GM20000 (cell line): ENCODE measurements at regions not wholly inside any gene's neighbourhood (a gene's known extent, or its start where the extent isn't known, plus 50 kb on each side); places are given as distances from the start of the nearest gene placed in this dataset.

ENCODE experiments used
- DNase-seq: peaks from one replicate; pipeline ENCODE4 v3.0.0; 2012; ENCODE audit warnings: low spot score
- CTCF ChIP-seq: IDR thresholded peaks from 2 replicates; pipeline ENCODE4 v1.5.1; 2012; ENCODE audit warnings: mild to moderate bottlenecking, control low read depth; ENCODE audit errors: extremely low read depth, missing control alignments

- TF ChIP-seq CTCF, result no peak
- DNase-seq, result no peak
Observed at GRCh38 chr22:27487600-27488452, 313.7 kb downstream of the MN1 start.

DNA sequence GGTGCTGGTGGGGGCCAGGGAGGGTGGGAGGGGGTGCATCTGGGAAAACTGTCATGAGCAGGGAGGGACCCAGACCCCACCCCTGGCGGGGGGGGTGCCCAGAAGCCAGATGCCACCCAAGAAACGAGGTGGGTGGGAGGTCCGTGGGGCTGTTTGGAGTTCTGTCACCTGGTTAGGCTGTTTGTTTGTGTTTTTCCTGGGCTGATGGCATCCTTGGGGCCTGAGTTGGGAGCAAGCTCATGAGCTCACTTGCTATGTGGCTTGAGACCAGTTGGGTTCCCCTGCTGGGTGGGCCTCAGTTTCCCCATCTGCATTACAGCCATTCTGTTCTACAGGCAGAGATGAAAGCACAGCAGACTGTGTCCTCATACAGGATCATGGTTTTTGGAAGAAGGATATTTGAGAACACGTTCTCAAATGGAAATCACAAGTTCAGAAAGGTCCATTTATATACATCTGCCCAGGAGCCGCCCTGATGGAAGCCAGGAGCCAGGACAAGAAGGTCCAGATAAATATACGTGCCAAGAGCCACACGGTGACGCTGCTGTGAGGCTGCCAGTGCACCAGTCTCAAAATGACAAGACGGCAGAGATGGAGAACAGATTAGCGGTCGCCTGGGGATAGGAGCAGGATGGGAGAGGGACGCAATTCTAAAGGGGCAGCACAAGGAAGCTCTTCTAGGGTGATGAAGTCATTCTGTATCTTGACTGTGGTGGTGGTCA lies 312.9 kb downstream of the MN1 start:
- TF ChIP-seq CTCF, result no peak
- no peak for DNase-seq

DNA sequence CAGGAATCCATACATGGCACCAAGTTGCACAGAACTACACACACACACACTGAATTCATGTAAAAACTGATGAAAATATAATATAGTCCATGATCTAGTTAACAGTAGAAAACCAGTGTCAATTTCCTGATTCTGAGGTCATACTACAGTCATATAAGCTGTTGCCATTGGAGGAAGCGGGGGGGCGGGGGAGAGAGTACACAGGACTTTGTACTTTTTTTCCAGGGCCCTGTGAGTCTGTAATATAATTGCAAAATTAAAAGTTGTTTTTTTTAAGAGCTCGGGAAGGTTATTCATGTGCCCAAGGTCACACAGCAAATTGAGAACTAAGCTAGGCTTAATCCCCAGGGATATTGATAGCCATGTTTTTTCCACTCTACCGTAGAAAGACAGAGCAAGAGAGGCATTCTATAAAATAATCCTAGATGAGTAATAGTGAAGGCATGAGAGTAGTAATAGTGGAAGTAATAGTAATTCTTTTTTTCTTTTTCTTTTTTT lies 312.3 kb downstream of the MN1 start:
- no peak for DNase-seq
- no peak for TF ChIP-seq CTCF

- DNase-seq, result no peak
- no peak for TF ChIP-seq CTCF
Observed at GRCh38 chr22:27490080-27490479, 311.5 kb downstream of the MN1 start.

GRCh38 chr22:27491888-27492287 lies 309.7 kb downstream of the MN1 start:
- no peak for DNase-seq
- TF ChIP-seq CTCF, result no peak

DNA sequence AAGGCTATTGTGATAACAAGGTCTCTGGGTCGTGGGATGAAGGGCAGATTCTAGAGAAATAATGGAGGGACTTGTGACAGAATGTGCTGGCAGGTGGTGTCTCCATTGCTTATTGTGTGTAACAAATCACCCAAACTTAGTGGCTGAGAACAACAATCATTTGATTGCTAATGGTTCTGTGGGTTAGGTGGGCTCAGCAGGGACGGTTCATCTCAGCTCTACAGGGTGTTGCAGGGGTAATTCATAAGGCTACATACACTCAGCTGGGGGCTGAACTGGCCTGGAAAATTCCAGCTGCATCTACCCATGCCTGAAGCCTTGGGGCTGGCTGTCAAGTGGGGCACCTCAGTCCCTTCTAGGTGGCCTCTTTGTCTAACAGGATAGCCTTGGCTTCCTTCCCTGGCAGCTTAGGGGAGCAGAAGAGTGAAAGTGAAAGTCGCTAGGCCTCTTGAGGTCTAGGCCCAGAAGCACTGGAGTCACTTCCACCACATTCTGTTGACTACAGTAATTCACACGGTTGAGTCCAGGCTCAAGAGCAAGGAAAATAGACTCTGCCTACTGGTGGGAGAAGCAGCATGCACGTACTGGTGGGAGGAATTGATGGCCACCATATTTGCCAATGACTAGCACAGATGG lies 308.9 kb downstream of the MN1 start:
- DNase-seq, result peak; percentile 39
- TF ChIP-seq CTCF, result no peak

DNA sequence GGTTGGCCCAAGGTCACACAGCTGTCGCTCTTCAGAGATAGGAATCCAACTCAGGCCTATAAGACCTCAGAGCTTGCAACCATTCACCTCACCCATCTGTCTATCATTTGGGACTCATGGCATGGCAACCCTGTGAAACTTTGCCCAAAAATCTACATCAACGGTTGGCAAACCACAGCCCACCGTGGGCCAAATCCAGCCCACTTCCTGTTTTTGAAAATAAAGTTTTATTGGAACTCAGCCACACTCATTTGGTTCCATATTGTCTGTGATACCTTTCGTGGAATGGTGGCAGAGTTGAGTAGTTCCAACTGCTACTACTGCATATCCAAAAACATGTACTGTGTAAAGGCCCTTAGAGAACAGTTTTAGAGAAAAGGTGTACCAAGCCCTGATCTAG lies 307.8 kb downstream of the MN1 start:
- no peak for TF ChIP-seq CTCF
- DNase-seq, result no peak
